A673 (cell line): ENCODE measurements at regions not wholly inside any gene's neighbourhood (a gene's known extent, or its start where the extent isn't known, plus 50 kb on each side); places are given as distances from the start of the nearest gene placed in this dataset.

Experiments used
- BruUV-seq: library from RNA; stranded (reverse); fragments of 400-500 nt; replicated peaks from 2 replicates; lab custom pipeline; 2021; lab: Mats Ljungman, UMichigan
- CTCF ChIA-PET: fragments of 300-600 bp; sonication (Branson Sonifier 250); formaldehyde crosslinking; loops from one replicate; lab custom pipeline; 2022; ENCODE audit warnings: antibody characterized with exemption; lab: Charles Lee
- POLR2A ChIA-PET: fragments of 300-600 bp; sonication (Branson Sonifier 250); formaldehyde crosslinking; loops from one replicate; lab custom pipeline; 2022; ENCODE audit warnings: antibody characterized with exemption; ENCODE audit not compliant: low non-redundant PET; lab: Charles Lee
- DNase-seq: peaks from one replicate; pipeline ENCODE4 v3.0.0-alpha.2; 2015; ENCODE audit warnings: low spot score
- H3K27ac ChIP-seq: fragments of 200-600 bp; sonication (generic); 2 replicates; pipeline ENCODE4 v1.5.1; 2016; ENCODE audit warnings: mixed run types, low read depth, mild to moderate bottlenecking, mixed read lengths, antibody characterized with exemption, low read length; ENCODE audit not compliant: poor library complexity, severe bottlenecking
- H3K27me3 ChIP-seq: fragments of 200-600 bp; sonication (generic); replicated peaks from 2 replicates; pipeline ENCODE4 v1.6.1; 2017; ENCODE audit warnings: mixed run types, low read depth, mild to moderate bottlenecking, mixed read lengths, antibody characterized with exemption, low read length; ENCODE audit not compliant: insufficient read depth, poor library complexity
- H3K36me3 ChIP-seq: fragments of 200-600 bp; sonication (generic); 2 replicates; pipeline ENCODE4 v1.6.1; 2016; ENCODE audit warnings: mixed run types, mild to moderate bottlenecking, mixed read lengths, antibody characterized with exemption, low read length; ENCODE audit not compliant: insufficient read depth, poor library complexity, severe bottlenecking
- H3K4me1 ChIP-seq: fragments of 200-600 bp; sonication (generic); 2 replicates; pipeline ENCODE4 v1.6.1; 2017; ENCODE audit warnings: mixed run types, mild to moderate bottlenecking, mixed read lengths, antibody characterized with exemption, low read length; ENCODE audit not compliant: insufficient read depth, poor library complexity, severe bottlenecking
- H3K4me3 ChIP-seq: fragments of 200-600 bp; sonication (generic); 2 replicates; pipeline ENCODE4 v1.5.1; 2016; ENCODE audit warnings: low read depth, mixed run types, mild to moderate bottlenecking, mixed read lengths, low read length; ENCODE audit not compliant: poor library complexity, severe bottlenecking
- H3K9me3 ChIP-seq: fragments of 200-600 bp; sonication (generic); 2 replicates; pipeline ENCODE4 v1.6.1; 2016; ENCODE audit warnings: mixed run types, low read depth, mild to moderate bottlenecking, mixed read lengths, antibody characterized with exemption, low read length; ENCODE audit not compliant: poor library complexity, severe bottlenecking
- CTCF ChIP-seq: fragments of 300-800, 200-600 bp; sonication (generic); conservative IDR thresholded peaks from 2 replicates; pipeline ENCODE4 v1.5.1; 2017; ENCODE audit warnings: low read depth, mild to moderate bottlenecking, antibody characterized with exemption, low read length, moderate library complexity, mixed read lengths
- EZH2 ChIP-seq: fragments of 200-600 bp; sonication (generic); IDR thresholded peaks from 2 replicates; pipeline ENCODE4 v1.6.1; 2017; ENCODE audit warnings: borderline replicate concordance, low read depth, mild to moderate bottlenecking, mixed read lengths, antibody characterized with exemption, low read length; ENCODE audit not compliant: poor library complexity, severe bottlenecking
- intact Hi-C: fragments of 100-400 bp; cut with micrococcal nuclease; formaldehyde crosslinking; loops from one replicate; pipeline ENCODE4 v1.10.0; 2022; ENCODE audit not compliant: unreplicated experiment

- no peak overlapping the region for H3K4me3 ChIP-seq
- no peak overlapping the region for H3K27ac ChIP-seq
- no peaks in the 10 kb centered on the region for H3K27me3 ChIP-seq
- H3K36me3 ChIP-seq, result no peaks in the 10 kb centered on the region
- ChIA-PET CTCF (no interaction called here), POLR2A (no interaction called here)
- no peak for TF ChIP-seq CTCF
- TF ChIP-seq EZH2, result no peak
- H3K9me3 ChIP-seq, result no peaks in the 10 kb centered on the region
- BruUV-seq, result no TSS peak
- no peaks in the 10 kb centered on the region for H3K4me1 ChIP-seq
- intact Hi-C loops, result no loop called here
- no peak for DNase-seq
Observed at GRCh38 chr4:117770269-117771102, 263.8 kb upstream of the NDST3 start.

GRCh38 chr4:117771647-117772337 is 262.5 kb upstream of the NDST3 start:
- Histone ChIP-seq H3K4me1 (no peaks in the 10 kb centered on the region), H3K27ac (no peak overlapping the region), H3K27me3 (no peaks in the 10 kb centered on the region), H3K4me3 (no peak overlapping the region), H3K9me3 (no peaks in the 10 kb centered on the region), H3K36me3 (no peaks in the 10 kb centered on the region)
- DNase-seq, result no peak
- intact Hi-C loops, result no loop called here
- TF ChIP-seq CTCF, result peak; percentile 34; the same call in 1 of the 2 replicates
- TF ChIP-seq EZH2, result no peak
- no TSS peak for BruUV-seq
- POLR2A ChIA-PET, result no interaction called here
- CTCF ChIA-PET, result no interaction called here

GRCh38 chr4:117773064-117773936 is 261.0 kb upstream of the NDST3 start:
- Histone ChIP-seq H3K36me3 (no peaks in the 10 kb centered on the region), H3K4me1 (peaks cover 9% of the 10 kb centered on the region), H3K4me3 (no peak overlapping the region), H3K27ac (no peak overlapping the region), H3K9me3 (no peaks in the 10 kb centered on the region), H3K27me3 (no peaks in the 10 kb centered on the region)
- POLR2A ChIA-PET, result no interaction called here
- TF ChIP-seq CTCF (no peak), EZH2 (no peak)
- CTCF ChIA-PET, result no interaction called here
- DNase-seq, result no peak
- intact Hi-C loops, result no loop called here
- BruUV-seq, result no TSS peak
